ENCODE measurements at regions not wholly inside any gene's neighbourhood (a gene's known extent, or its start where the extent isn't known, plus 50 kb on each side); places are given as distances from the start of the nearest gene placed in this dataset.

- H3K36me3 Mint-ChIP-seq (ENCODE audit: low read depth): peaks cover 5% of the 10 kb centered on the region; the same call in 1 of the 2 replicates
- no peak for DNase-seq
- H3K27me3 Mint-ChIP-seq (ENCODE audit: insufficient read depth): no peaks in the 10 kb centered on the region
- TF ChIP-seq CTCF (IDR thresholded peaks at IDR 0.05): no peak
- H3K9me3 Mint-ChIP-seq: no peaks in the 10 kb centered on the region; the same call in none of the 2 replicates
- no peak overlapping the region for H3K4me3 Mint-ChIP-seq
- peaks cover 10% of the 10 kb centered on the region; the same call in 1 of the 2 replicates for H3K4me1 Mint-ChIP-seq (ENCODE audit: low read depth)
- no peak overlapping the region for H3K27ac Mint-ChIP-seq
Measured at GRCh38 chr4:134773497-134774000, 572.0 kb upstream of the PABPC4L start.

- Mint-ChIP-seq H3K9me3 (no peaks in the 10 kb centered on the region), H3K4me1 (ENCODE audit: low read depth) (no peaks in the 10 kb centered on the region), H3K27me3 (ENCODE audit: insufficient read depth) (no peaks in the 10 kb centered on the region), H3K27ac (no peak overlapping the region), H3K4me3 (no peak overlapping the region), H3K36me3 (ENCODE audit: low read depth) (no peaks in the 10 kb centered on the region)
- no peak for DNase-seq
- peak; percentile 17; the same call in 1 of the 2 replicates for TF ChIP-seq CTCF (IDR thresholded peaks at IDR 0.05)
Measured at GRCh38 chr4:134762053-134762452, 560.5 kb upstream of the PABPC4L start.

- DNase-seq: no peak
- no peak overlapping the region for H3K4me3 Mint-ChIP-seq
- no peak overlapping the region for H3K27ac Mint-ChIP-seq
- no peaks in the 10 kb centered on the region for H3K36me3 Mint-ChIP-seq (ENCODE audit: low read depth)
- no peaks in the 10 kb centered on the region for H3K27me3 Mint-ChIP-seq (ENCODE audit: insufficient read depth)
- no peaks in the 10 kb centered on the region for H3K4me1 Mint-ChIP-seq (ENCODE audit: low read depth)
- no peaks in the 10 kb centered on the region for H3K9me3 Mint-ChIP-seq
- no peak for TF ChIP-seq CTCF (IDR thresholded peaks at IDR 0.05)
Measured at GRCh38 chr4:134756421-134756820, 554.8 kb upstream of the PABPC4L start.

GRCh38 chr4:134754301-134755019, 552.9 kb upstream of the PABPC4L start:
- Mint-ChIP-seq H3K4me1 (ENCODE audit: low read depth) (no peaks in the 10 kb centered on the region), H3K9me3 (no peaks in the 10 kb centered on the region), H3K4me3 (no peak overlapping the region), H3K27me3 (ENCODE audit: insufficient read depth) (no peaks in the 10 kb centered on the region), H3K27ac (no peak overlapping the region), H3K36me3 (ENCODE audit: low read depth) (no peaks in the 10 kb centered on the region)
- no peak for TF ChIP-seq CTCF (IDR thresholded peaks at IDR 0.05)
- DNase-seq: no peak

- Mint-ChIP-seq H3K36me3 (ENCODE audit: low read depth) (no peaks in the 10 kb centered on the region), H3K4me3 (no peak overlapping the region), H3K27ac (no peak overlapping the region), H3K4me1 (ENCODE audit: low read depth) (peaks cover 5% of the 10 kb centered on the region; the same call in 1 of the 2 replicates), H3K9me3 (no peaks in the 10 kb centered on the region), H3K27me3 (ENCODE audit: insufficient read depth) (no peaks in the 10 kb centered on the region)
- DNase-seq: no peak
- TF ChIP-seq CTCF (IDR thresholded peaks at IDR 0.05): no peak
Measured at GRCh38 chr4:134753390-134753789, 551.8 kb upstream of the PABPC4L start.
